ENCODE measurements at regions not wholly inside any gene's neighbourhood (a gene's known extent, or its start where the extent isn't known, plus 50 kb on each side); places are given as distances from the start of the nearest gene placed in this dataset.

DNA sequence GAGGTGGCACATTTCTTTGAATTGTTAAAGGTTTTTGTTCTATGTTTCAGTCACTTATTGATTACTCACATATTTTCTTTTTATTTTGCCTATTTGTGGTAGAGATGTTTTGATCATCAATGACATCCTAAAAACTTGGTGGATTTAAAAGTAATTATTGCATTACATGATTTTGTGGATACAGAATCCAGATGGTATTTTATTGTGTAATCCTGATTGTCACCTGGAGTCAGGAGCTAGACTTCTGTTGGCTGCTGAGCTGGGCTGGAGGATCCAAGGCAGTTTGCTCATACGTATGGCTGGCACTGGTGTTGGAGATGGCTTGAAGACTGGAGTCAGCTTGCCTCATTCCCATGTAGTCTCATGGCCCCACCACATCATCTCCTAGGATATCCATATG lies 1009.6 kb upstream of the PCDH7 start:
- TF ChIP-seq EZH2 (IDR thresholded peaks at IDR 0.05; ENCODE audit: low read depth) = no peak
- TF ChIP-seq CTCF (conservative IDR thresholded peaks at IDR 0.05) = no peak
